GM19328 (cell line): ENCODE measurements at regions not wholly inside any gene's neighbourhood (a gene's known extent, or its start where the extent isn't known, plus 50 kb on each side); places are given as distances from the start of the nearest gene placed in this dataset.
"Not testable (repeated sequence)": the region's sequence is repeated elsewhere in the genome, so short reads cannot be mapped to it uniquely, and the experiment has no call there.

Source experiments
- ATAC-seq: cut with Tn5 transposase; IDR thresholded peaks from one replicate; pipeline ENCODE4 v1.9.1; 2021; ENCODE audit warnings: mild to moderate bottlenecking, moderate library complexity; ENCODE audit not compliant: unreplicated experiment

GRCh38 chr7:131803816-131804215, 247.4 kb upstream of the PODXL start:
- ATAC-seq, result no peak

GRCh38 chr7:131802195-131802864, 245.9 kb upstream of the PODXL start:
- ATAC-seq, result no peak

- no peak for ATAC-seq
Observed at GRCh38 chr7:131800531-131800930, 244.1 kb upstream of the PODXL start.

GRCh38 chr7:131800008-131800407, 243.6 kb upstream of the PODXL start:
- no peak for ATAC-seq

- ATAC-seq, result no peak
Observed at GRCh38 chr7:131797841-131798240, 241.4 kb upstream of the PODXL start.

GRCh38 chr7:131795400-131795799, 239.0 kb upstream of the PODXL start:
- no peak for ATAC-seq

- ATAC-seq, result no peak
Observed at GRCh38 chr7:131792311-131792710, 235.9 kb upstream of the PODXL start.

- ATAC-seq, result no peak
Observed at GRCh38 chr7:131787101-131787500, 230.7 kb upstream of the PODXL start.

- no peak for ATAC-seq
Observed at GRCh38 chr7:131786204-131786603, 229.8 kb upstream of the PODXL start.

- no peak for ATAC-seq
Observed at GRCh38 chr7:131778601-131779000, 222.2 kb upstream of the PODXL start.

- no peak for ATAC-seq
Observed at GRCh38 chr7:131774419-131775220, 218.2 kb upstream of the PODXL start.

GRCh38 chr7:131773413-131773812, 217.0 kb upstream of the PODXL start:
- no peak for ATAC-seq

- no peak for ATAC-seq
Observed at GRCh38 chr7:131769241-131769640, 212.8 kb upstream of the PODXL start.

- no peak for ATAC-seq
Observed at GRCh38 chr7:131767591-131767990, 211.2 kb upstream of the PODXL start.

GRCh38 chr7:131765575-131765974, 209.1 kb upstream of the PODXL start:
- ATAC-seq, result no peak

- no peak for ATAC-seq
Observed at GRCh38 chr7:131764143-131764775, 207.8 kb upstream of the PODXL start.

GRCh38 chr7:131762753-131763152, 206.3 kb upstream of the PODXL start:
- no peak for ATAC-seq

- not testable (repeated sequence) for ATAC-seq
Observed at GRCh38 chr7:131755801-131756200, 199.4 kb upstream of the PODXL start.

GRCh38 chr7:131753620-131754222, 197.3 kb upstream of the PODXL start:
- no peak for ATAC-seq

- no peak for ATAC-seq
Observed at GRCh38 chr7:131747658-131748232, 191.3 kb upstream of the PODXL start.
